Muscle layer of duodenum (tissue), 2 donors: ENCODE measurements at regions not wholly inside any gene's neighbourhood (a gene's known extent, or its start where the extent isn't known, plus 50 kb on each side); places are given as distances from the start of the nearest gene placed in this dataset.

Experiments
- H3K27ac ChIP-seq: one replicate; pipeline ENCODE4 v1.7.0; 2013; ENCODE audit warnings: mild to moderate bottlenecking, low read length
- H3K27me3 ChIP-seq: one replicate; pipeline ENCODE4 v1.7.0; 2013; ENCODE audit warnings: low read depth, mild to moderate bottlenecking, control low read depth, low read length
- H3K36me3 ChIP-seq, 2 donors: one replicate each; pipeline ENCODE4 v1.7.0; 2013; ENCODE audit warnings: low read length in 2 of 2, control low read depth in 1 of 2, mild to moderate bottlenecking in 1 of 2; ENCODE audit not compliant: insufficient read depth in 2 of 2, control insufficient read depth in 1 of 2
- H3K4me1 ChIP-seq, 2 donors: one replicate each; pipeline ENCODE4 v1.7.0; 2013; ENCODE audit warnings: low read length in 2 of 2, mild to moderate bottlenecking in 2 of 2, control low read depth in 1 of 2, moderate library complexity in 1 of 2; ENCODE audit not compliant: insufficient read depth in 2 of 2, control insufficient read depth in 1 of 2
- H3K4me3 ChIP-seq, 2 donors: one replicate each; pipeline ENCODE4 v1.7.0; 2013; ENCODE audit warnings: low read length in 2 of 2, low read depth in 1 of 2, mild to moderate bottlenecking in 1 of 2
- H3K9me3 ChIP-seq, 2 donors: one replicate each; pipeline ENCODE4 v1.7.0; 2013; ENCODE audit warnings: low read length in 2 of 2, control low read depth in 1 of 2, mild to moderate bottlenecking in 1 of 2; ENCODE audit not compliant: control insufficient read depth in 1 of 2
- donor health status: healthy.

- Histone ChIP-seq H3K27ac (no peak overlapping the region), H3K36me3 (no peaks in the 10 kb centered on the region), H3K4me3 (no peak overlapping the region), H3K4me1 (no peaks in the 10 kb centered on the region), H3K27me3 (no peaks in the 10 kb centered on the region), H3K9me3 (no peaks in the 10 kb centered on the region)
These were observed 343.2 kb upstream of the CAMK1G start for GRCh38 chr1:209240351-209240750.

- H3K27me3 ChIP-seq, result no peaks in the 10 kb centered on the region
- no peaks in the 10 kb centered on the region for H3K36me3 ChIP-seq
- no peaks in the 10 kb centered on the region for H3K9me3 ChIP-seq
- no peak overlapping the region for H3K4me3 ChIP-seq
- no peaks in the 10 kb centered on the region for H3K4me1 ChIP-seq
- H3K27ac ChIP-seq, result no peak overlapping the region
These were observed 342.0 kb upstream of the CAMK1G start for GRCh38 chr1:209241487-209241886.

- no peak overlapping the region for H3K4me3 ChIP-seq
- H3K36me3 ChIP-seq, result no peaks in the 10 kb centered on the region
- no peak overlapping the region for H3K27ac ChIP-seq
- no peaks in the 10 kb centered on the region for H3K4me1 ChIP-seq
- H3K9me3 ChIP-seq, result no peaks in the 10 kb centered on the region
- no peaks in the 10 kb centered on the region for H3K27me3 ChIP-seq
These were observed 334.8 kb upstream of the CAMK1G start for GRCh38 chr1:209248649-209249279.

GRCh38 chr1:209249280-209249670 lies 334.2 kb upstream of the CAMK1G start:
- Histone ChIP-seq H3K27me3 (no peaks in the 10 kb centered on the region), H3K9me3 (no peaks in the 10 kb centered on the region), H3K27ac (no peak overlapping the region), H3K36me3 (no peaks in the 10 kb centered on the region), H3K4me3 (no peak overlapping the region), H3K4me1 (no peaks in the 10 kb centered on the region)

- H3K4me3 ChIP-seq, result no peak overlapping the region
These were observed 333.6 kb upstream of the CAMK1G start for GRCh38 chr1:209249785-209250440.

GRCh38 chr1:209250861-209251636 lies 332.5 kb upstream of the CAMK1G start:
- no peaks in the 10 kb centered on the region for H3K4me1 ChIP-seq
- no peaks in the 10 kb centered on the region for H3K27me3 ChIP-seq
- H3K9me3 ChIP-seq, result no peaks in the 10 kb centered on the region
- H3K36me3 ChIP-seq, result no peaks in the 10 kb centered on the region
- H3K27ac ChIP-seq, result no peak overlapping the region
- H3K4me3 ChIP-seq, result no peak overlapping the region

More at GRCh38 chr1:209249785-209250440, 333.6 kb upstream of the CAMK1G start:
- H3K27ac ChIP-seq, result no peak overlapping the region
- H3K27me3 ChIP-seq, result no peaks in the 10 kb centered on the region
- H3K9me3 ChIP-seq, result no peaks in the 10 kb centered on the region
- no peaks in the 10 kb centered on the region for H3K36me3 ChIP-seq
- H3K4me1 ChIP-seq, result no peaks in the 10 kb centered on the region

GRCh38 chr1:209256766-209257350 lies 326.7 kb upstream of the CAMK1G start:
- no peaks in the 10 kb centered on the region for H3K36me3 ChIP-seq
- peaks cover 0 to 2% of the 10 kb centered on the region in 2 donors for H3K9me3 ChIP-seq
- H3K27ac ChIP-seq, result no peak overlapping the region
- no peaks in the 10 kb centered on the region for H3K4me1 ChIP-seq
- no peaks in the 10 kb centered on the region for H3K27me3 ChIP-seq
- no peak overlapping the region for H3K4me3 ChIP-seq

GRCh38 chr1:209257454-209257853 lies 326.1 kb upstream of the CAMK1G start:
- Histone ChIP-seq H3K27ac (no peak overlapping the region), H3K4me3 (no peak overlapping the region), H3K9me3 (peaks cover 0 to 2% of the 10 kb centered on the region in 2 donors), H3K27me3 (no peaks in the 10 kb centered on the region), H3K36me3 (no peaks in the 10 kb centered on the region), H3K4me1 (no peaks in the 10 kb centered on the region)

- Histone ChIP-seq H3K4me1 (no peaks in the 10 kb centered on the region), H3K27ac (no peak overlapping the region), H3K36me3 (no peaks in the 10 kb centered on the region), H3K9me3 (peaks cover 0 to 2% of the 10 kb centered on the region in 2 donors), H3K4me3 (no peak overlapping the region), H3K27me3 (no peaks in the 10 kb centered on the region)
These were observed 323.4 kb upstream of the CAMK1G start for GRCh38 chr1:209260136-209260535.

- Histone ChIP-seq H3K27ac (no peak overlapping the region), H3K9me3 (no peaks in the 10 kb centered on the region), H3K27me3 (no peaks in the 10 kb centered on the region), H3K4me1 (peaks cover 0 to 5% of the 10 kb centered on the region in 2 donors), H3K36me3 (no peaks in the 10 kb centered on the region), H3K4me3 (no peak overlapping the region)
These were observed 320.9 kb upstream of the CAMK1G start for GRCh38 chr1:209262631-209263030.

- H3K36me3 ChIP-seq, result no peaks in the 10 kb centered on the region
- H3K9me3 ChIP-seq, result no peaks in the 10 kb centered on the region
These were observed 318.2 kb upstream of the CAMK1G start for GRCh38 chr1:209265301-209265700.

More at GRCh38 chr1:209265301-209265700, 318.2 kb upstream of the CAMK1G start:
- H3K4me3 ChIP-seq, result no peak overlapping the region
- H3K27me3 ChIP-seq, result no peaks in the 10 kb centered on the region
- peaks cover 0 to 5% of the 10 kb centered on the region in 2 donors for H3K4me1 ChIP-seq
- H3K27ac ChIP-seq, result no peak overlapping the region
